ENCODE measurements at regions not wholly inside any gene's neighbourhood (a gene's known extent, or its start where the extent isn't known, plus 50 kb on each side); places are given as distances from the start of the nearest gene placed in this dataset.

GRCh38 chr15:88365124-88365523 lies 102.1 kb downstream of the MRPL46 start (continued):
- no peak for TF ChIP-seq SIN3A (IDR thresholded peaks at IDR 0.05; ENCODE audit: borderline replicate concordance, low read depth, low read length)

GRCh38 chr15:88348579-88349230 lies 92.2 kb upstream of the NTRK3 start:
- no peak for DNase-seq
- H3K27ac ChIP-seq (ENCODE audit: low read depth in 2 of 2, low read length in 1 of 2), result no peak overlapping the region
- no peak overlapping the region for H2AFZ ChIP-seq (ENCODE audit: low read depth)
- H3K79me2 ChIP-seq (ENCODE audit: insufficient read depth), result no peaks in the 10 kb centered on the region
- H3K27me3 ChIP-seq (ENCODE audit: insufficient read depth), result no peaks in the 10 kb centered on the region
- H3K9me3 ChIP-seq, result no peaks in the 10 kb centered on the region
- no peaks in the 10 kb centered on the region for H3K36me3 ChIP-seq (replicated peaks in 1 of 2; ENCODE audit: control insufficient read depth in 1 of 2, insufficient read depth in 2 of 2, low read length in 1 of 2)
- TF ChIP-seq EP300 (IDR thresholded peaks at IDR 0.05; ENCODE audit: borderline replicate concordance in 1 of 2, low read depth in 1 of 2, low read length in 1 of 2) (no peak), NRF1 (IDR thresholded peaks at IDR 0.05; ENCODE audit: low read depth, low read length) (no peak), EZH2phosphoT487 (IDR thresholded peaks at IDR 0.05; ENCODE audit: borderline replicate concordance, low read depth) (no peak)
- peaks cover 0 to 3% of the 10 kb centered on the region in 2 experiments; a peak in 2 of 4 replicates for H3K4me1 ChIP-seq (ENCODE audit: control insufficient read depth in 1 of 2, insufficient read depth in 2 of 2, low read depth in 1 of 2, low read length in 1 of 2)
- no peaks in the 10 kb centered on the region for H3K9me2 ChIP-seq
- H3K9ac ChIP-seq, result no peak overlapping the region
- 24% methylated on average over 4 of the region's 4 CpGs for WGBS (ENCODE audit: low lambda C conversion rate)
- ChIA-PET CTCF (no interaction called here), POLR2A (no interaction called here)
- no peaks in the 10 kb centered on the region for H3F3A ChIP-seq (replicated peaks; ENCODE audit: insufficient read depth)
- no peak overlapping the region for H3K4me2 ChIP-seq
- no peak overlapping the region for H3K4me3 ChIP-seq (ENCODE audit: low read depth in 2 of 2, low read length in 1 of 2)
- no peaks in the 10 kb centered on the region for H4K20me1 ChIP-seq (ENCODE audit: insufficient read depth)

- H3K4me1 ChIP-seq (ENCODE audit: control insufficient read depth in 1 of 2, insufficient read depth in 2 of 2, low read depth in 1 of 2, low read length in 1 of 2), result peaks cover 0 to 3% of the 10 kb centered on the region in 2 experiments; a peak in 2 of 4 replicates
- no peaks in the 10 kb centered on the region for H3F3A ChIP-seq (replicated peaks; ENCODE audit: insufficient read depth)
- H3K27me3 ChIP-seq (ENCODE audit: insufficient read depth), result no peaks in the 10 kb centered on the region
- H3K36me3 ChIP-seq (replicated peaks in 1 of 2; ENCODE audit: control insufficient read depth in 1 of 2, insufficient read depth in 2 of 2, low read length in 1 of 2), result no peaks in the 10 kb centered on the region
- no peaks in the 10 kb centered on the region for H3K79me2 ChIP-seq (ENCODE audit: insufficient read depth)
- TF ChIP-seq RCOR1 (IDR thresholded peaks at IDR 0.05; ENCODE audit: low read length) (peak; percentile 76; the same call in 1 of the 2 replicates), GATA2 (CRISPR knock-in tag; IDR thresholded peaks at IDR 0.05) (peak; percentile 48), EP300 (IDR thresholded peaks at IDR 0.05; ENCODE audit: borderline replicate concordance in 1 of 2, low read depth in 1 of 2, low read length in 1 of 2) (peak in 1 of 2 experiments; percentile 63; a peak in 1 of 4 replicates), YY1 (IDR thresholded peaks at IDR 0.05; ENCODE audit: low read depth) (no peak)
- no peaks in the 10 kb centered on the region for H3K9me2 ChIP-seq
- 19% methylated on average over 4 of the region's 4 CpGs for WGBS (ENCODE audit: low lambda C conversion rate)
- DNase-seq, result peak; percentile 32
- H3K4me3 ChIP-seq (ENCODE audit: low read depth in 2 of 2, low read length in 1 of 2), result no peak overlapping the region
- ChIA-PET CTCF (interaction anchor here (0.6 to 1.4 kb wide), 7 partner anchors 8 to 379 kb away, joined by 3 to 5 read pairs (median 3); no protein-coding TSS in a partner anchor), POLR2A (no interaction called here)
- no peak overlapping the region for H2AFZ ChIP-seq (ENCODE audit: low read depth)
- H3K9ac ChIP-seq, result no peak overlapping the region
- no peaks in the 10 kb centered on the region for H4K20me1 ChIP-seq (ENCODE audit: insufficient read depth)
- H3K4me2 ChIP-seq, result no peak overlapping the region
- no peaks in the 10 kb centered on the region for H3K9me3 ChIP-seq
- no peak overlapping the region for H3K27ac ChIP-seq (ENCODE audit: low read depth in 2 of 2, low read length in 1 of 2)
Measured at GRCh38 chr15:88345962-88346361, 89.4 kb upstream of the NTRK3 start.

- TF ChIP-seq TCF12 (IDR thresholded peaks at IDR 0.05), result no peak
- no peak for TF ChIP-seq RXRA (IDR thresholded peaks at IDR 0.05; ENCODE audit: borderline replicate concordance, low read depth)
- no peak for TF ChIP-seq EP300 (IDR thresholded peaks at IDR 0.05; ENCODE audit: borderline replicate concordance in 1 of 2, low read depth in 1 of 2, low read length in 1 of 2)
- TF ChIP-seq SIN3A (IDR thresholded peaks at IDR 0.05; ENCODE audit: borderline replicate concordance, low read depth, low read length), result no peak
- TF ChIP-seq PBX3 (IDR thresholded peaks at IDR 0.05), result no peak
- TF ChIP-seq ZBTB33 (IDR thresholded peaks at IDR 0.05; ENCODE audit: borderline replicate concordance, low read depth), result no peak
- TF ChIP-seq MXI1 (IDR thresholded peaks at IDR 0.05; ENCODE audit: low read depth, low read length), result no peak
- no peak for TF ChIP-seq GATA2 (CRISPR knock-in tag; IDR thresholded peaks at IDR 0.05)
- TF ChIP-seq JUND (IDR thresholded peaks at IDR 0.05), result no peak
- TF ChIP-seq FOXM1 (IDR thresholded peaks at IDR 0.05; ENCODE audit: low read depth), result no peak
- TF ChIP-seq POLR2AphosphoS5 (IDR thresholded peaks at IDR 0.05; ENCODE audit: low read depth, low read length), result no peak
- TF ChIP-seq ELF1 (IDR thresholded peaks at IDR 0.05), result no peak
Measured at GRCh38 chr15:88344786-88345185, 88.2 kb upstream of the NTRK3 start.

More at GRCh38 chr15:88344786-88345185, 88.2 kb upstream of the NTRK3 start:
- 60% methylated on average over 2 of the region's 2 CpGs for WGBS (ENCODE audit: low lambda C conversion rate)
- CTCF ChIA-PET, result no interaction called here
- Histone ChIP-seq H4K20me1 (ENCODE audit: insufficient read depth) (no peaks in the 10 kb centered on the region), H3F3A (replicated peaks; ENCODE audit: insufficient read depth) (no peaks in the 10 kb centered on the region), H3K27ac (ENCODE audit: low read depth in 2 of 2, low read length in 1 of 2) (no peak overlapping the region), H3K9me3 (no peaks in the 10 kb centered on the region), H3K36me3 (replicated peaks in 1 of 2; ENCODE audit: control insufficient read depth in 1 of 2, insufficient read depth in 2 of 2, low read length in 1 of 2) (no peaks in the 10 kb centered on the region), H2AFZ (ENCODE audit: low read depth) (no peak overlapping the region), H3K4me2 (no peak overlapping the region), H3K27me3 (ENCODE audit: insufficient read depth) (no peaks in the 10 kb centered on the region), H3K9me2 (no peaks in the 10 kb centered on the region), H3K4me1 (ENCODE audit: control insufficient read depth in 1 of 2, insufficient read depth in 2 of 2, low read depth in 1 of 2, low read length in 1 of 2) (peaks cover 0 to 3% of the 10 kb centered on the region in 2 experiments; a peak in 2 of 4 replicates), H3K79me2 (ENCODE audit: insufficient read depth) (no peaks in the 10 kb centered on the region), H3K9ac (no peak overlapping the region), H3K4me3 (ENCODE audit: low read depth in 2 of 2, low read length in 1 of 2) (no peak overlapping the region)
- DNase-seq, result no peak
- POLR2A ChIA-PET, result no interaction called here

Data from SK-N-SH (cell line).